Stimulated activated CD4-positive, alpha-beta T cell treated with anti-CD3 and anti-CD28 coated beads, Interleukin-12 subunit alpha, Interleukin-12 subunit beta, amount 100 ng/mL, for 24 hours (primary cell): ENCODE measurements at regions not wholly inside any gene's neighbourhood (a gene's known extent, or its start where the extent isn't known, plus 50 kb on each side); places are given as distances from the start of the nearest gene placed in this dataset.

Source experiments
- DNase-seq, 2 experiments: peaks; one replicate each; pipeline ENCODE4 v3.0.0-alpha.2; 2020; ENCODE audit warnings: low read depth in 2 of 2

DNA sequence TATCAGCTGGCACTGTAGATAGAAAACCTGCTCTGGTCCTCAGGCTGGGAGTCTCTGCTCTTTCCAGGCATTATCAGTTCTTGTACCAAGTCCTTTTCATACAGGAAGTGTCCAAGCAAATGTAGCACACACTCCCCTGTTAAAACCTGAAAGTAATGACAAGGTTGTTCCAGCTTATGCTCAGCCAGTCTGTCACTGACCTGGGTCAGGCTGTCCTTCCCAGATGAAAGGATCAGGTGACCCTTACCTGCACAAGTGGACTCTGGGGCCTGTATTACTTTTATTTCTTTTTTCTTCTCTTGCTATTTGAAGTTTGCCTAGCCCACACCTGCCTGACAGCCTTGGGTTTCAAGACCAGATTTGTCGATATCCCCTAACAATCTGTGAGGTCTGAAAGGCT is 156.3 kb upstream of the SESN3 start:
- DNase-seq, result no peak

DNA sequence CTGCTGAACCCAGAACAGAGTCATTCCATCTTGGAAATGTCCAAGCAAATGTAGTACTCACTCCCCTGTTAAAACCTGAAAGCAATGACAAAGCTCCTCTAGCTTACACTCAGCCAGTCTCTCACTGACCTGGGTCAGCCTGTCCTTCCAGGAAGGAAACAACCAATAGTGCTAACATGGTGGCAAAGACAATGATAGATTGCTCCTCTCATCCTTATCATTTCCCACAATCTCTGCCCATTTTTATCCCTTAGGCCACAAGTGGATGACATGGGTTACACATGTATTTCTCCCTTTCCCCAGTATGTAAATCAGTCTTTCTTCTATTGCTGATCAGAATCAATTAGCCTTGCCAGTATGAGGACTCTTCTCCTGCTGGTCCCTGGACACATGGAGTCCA is 154.6 kb upstream of the SESN3 start:
- DNase-seq, result no peak

GRCh38 chr11:95379479-95379878 is 148.5 kb upstream of the SESN3 start:
- no peak for DNase-seq

DNA sequence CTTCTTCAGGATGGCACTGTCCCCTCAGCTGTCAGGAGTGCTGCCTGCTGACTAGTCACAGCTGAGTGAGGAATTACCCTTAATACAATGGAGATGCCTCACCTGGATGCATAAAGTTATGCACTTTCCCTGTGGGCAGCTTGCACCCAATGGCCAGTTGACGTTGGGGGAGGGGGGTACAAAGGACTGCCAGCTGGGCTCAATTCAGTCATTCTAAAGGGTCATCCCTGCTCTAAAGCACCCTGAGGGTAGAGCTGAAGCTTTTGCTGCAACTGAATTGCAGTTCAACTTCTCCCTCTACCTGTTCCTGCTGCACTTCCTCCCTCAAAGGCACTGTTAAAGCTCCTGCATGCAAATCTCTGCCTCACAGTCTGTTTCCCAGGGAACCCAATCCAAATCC is 147.8 kb upstream of the SESN3 start:
- DNase-seq, result no peak

DNA sequence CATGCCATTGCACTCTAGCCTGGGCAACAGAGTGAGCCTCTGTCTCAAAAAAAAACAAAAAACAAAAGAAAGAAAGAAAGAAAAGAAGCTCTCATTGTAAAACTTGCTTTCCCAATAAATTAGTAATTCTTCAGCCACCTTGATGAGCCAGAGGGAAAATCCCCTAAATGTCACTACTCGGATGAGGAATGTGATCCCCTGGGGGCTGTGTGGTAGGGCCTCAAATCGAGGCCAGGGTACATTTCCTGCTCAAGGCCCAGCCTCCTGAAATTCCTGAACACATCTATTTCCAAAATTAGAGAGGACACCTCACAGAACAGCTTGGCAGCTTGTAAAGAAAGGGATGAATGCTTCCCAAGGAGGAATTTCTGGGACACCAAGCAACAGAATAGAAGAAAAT is 147.1 kb upstream of the SESN3 start:
- no peak for DNase-seq

DNA sequence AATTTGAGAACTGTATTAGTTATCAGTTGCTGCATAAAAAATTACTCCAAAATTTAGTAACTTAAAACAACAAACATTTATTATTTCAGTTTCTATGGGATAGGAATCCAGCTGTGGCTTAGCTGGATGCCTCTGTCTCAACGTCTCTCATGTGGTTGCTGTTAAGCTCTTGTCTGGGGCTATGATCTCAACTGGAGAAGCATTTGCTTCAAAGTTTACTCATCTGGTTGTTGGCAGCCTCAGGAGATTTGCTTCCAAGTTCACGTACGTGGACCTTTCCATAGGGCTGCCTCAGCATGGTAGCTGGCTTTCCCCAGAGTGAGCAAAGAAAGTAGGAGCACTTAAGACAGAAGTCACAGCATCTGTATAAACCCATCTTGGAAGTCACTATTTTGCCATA is 144.9 kb upstream of the SESN3 start:
- no peak for DNase-seq

DNA sequence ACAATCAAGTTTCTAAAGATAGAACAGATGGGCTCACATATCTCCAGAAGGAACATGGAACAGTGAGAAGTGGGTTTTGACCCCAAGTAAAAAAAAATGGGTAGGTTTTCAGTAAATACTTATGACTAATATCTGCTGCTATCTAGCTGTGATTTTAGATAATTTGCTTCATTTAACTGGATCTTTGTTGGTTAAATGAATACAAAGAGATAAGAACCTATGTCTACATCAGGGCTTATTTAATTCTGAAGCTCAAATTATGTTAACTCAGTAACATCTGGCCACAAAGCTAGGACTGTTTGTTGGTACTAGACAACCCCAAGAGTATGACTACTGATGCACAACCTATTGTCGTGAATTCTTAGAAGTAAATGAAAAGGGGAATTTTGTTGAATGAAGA is 144.4 kb upstream of the SESN3 start:
- no peak for DNase-seq

- DNase-seq, result no peak
Observed at GRCh38 chr11:95374105-95374504, 143.1 kb upstream of the SESN3 start.

DNA sequence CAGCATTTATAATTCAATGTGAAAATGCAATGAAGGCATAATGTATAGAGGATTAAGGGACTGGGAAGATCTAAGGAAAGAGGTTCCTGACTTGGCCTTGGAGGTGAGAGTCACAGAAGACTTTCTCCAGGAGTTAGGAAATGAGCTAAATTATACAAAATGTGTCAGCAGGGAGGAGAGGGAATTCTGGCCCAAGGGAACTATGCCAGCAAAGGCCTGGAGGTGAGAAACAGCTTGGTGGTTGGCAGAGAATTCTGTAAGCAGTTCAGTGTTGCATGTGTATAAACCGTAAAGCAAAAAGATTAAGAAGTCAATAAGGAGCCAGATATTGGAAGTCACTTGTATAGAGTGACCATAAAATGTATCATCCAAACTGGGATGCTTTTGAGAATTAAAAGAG is 142.2 kb upstream of the SESN3 start:
- DNase-seq, result no peak

- no peak for DNase-seq
Observed at GRCh38 chr11:95372097-95372656, 141.2 kb upstream of the SESN3 start.

GRCh38 chr11:95371153-95371552 is 140.2 kb upstream of the SESN3 start:
- no peak for DNase-seq

DNA sequence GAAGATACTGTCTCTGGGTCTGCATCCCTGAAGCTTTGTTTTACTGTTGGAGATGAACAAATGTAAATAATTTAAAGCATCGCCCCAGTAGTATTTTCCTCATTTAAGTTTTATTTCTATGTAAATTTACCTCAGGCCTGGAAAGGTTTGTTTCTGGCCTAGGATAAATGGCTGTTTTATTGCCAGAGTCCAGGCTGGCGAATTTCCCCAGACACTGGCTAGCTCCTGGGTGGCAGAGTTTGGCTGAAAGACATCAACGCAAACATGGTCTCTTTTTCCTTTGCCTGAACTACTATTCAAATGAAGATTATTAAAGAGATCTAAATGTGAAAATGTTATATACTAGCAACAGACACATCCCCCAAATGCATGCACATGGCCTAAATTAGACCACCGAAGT is 136.7 kb upstream of the SESN3 start:
- no peak for DNase-seq

DNA sequence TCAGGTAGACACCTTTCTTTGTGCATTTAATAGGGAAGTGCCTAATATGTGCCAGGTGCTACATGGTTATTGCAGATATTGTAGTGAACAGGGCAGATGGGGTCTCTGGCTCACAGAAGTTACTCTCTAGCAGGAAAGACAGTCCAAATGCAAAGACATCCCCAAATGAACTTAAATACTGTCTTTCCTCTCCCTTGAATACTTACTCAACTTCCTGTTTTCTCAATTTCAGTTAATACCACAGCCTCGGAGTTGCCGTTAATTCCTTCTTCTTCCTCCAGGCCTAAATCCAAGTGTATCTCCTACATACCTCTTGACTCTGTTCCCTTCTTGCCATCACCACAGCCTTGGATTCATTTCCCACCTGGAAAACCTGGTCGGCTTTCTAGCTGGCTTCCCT is 134.3 kb upstream of the SESN3 start:
- DNase-seq, result no peak

GRCh38 chr11:95364324-95365295 is 133.6 kb upstream of the SESN3 start:
- DNase-seq, result no peak

- DNase-seq, result no peak
Observed at GRCh38 chr11:95363708-95364107, 132.7 kb upstream of the SESN3 start.

- no peak for DNase-seq
Observed at GRCh38 chr11:95363164-95363563, 132.2 kb upstream of the SESN3 start.

- DNase-seq, result no peak
Observed at GRCh38 chr11:95361180-95361579, 130.2 kb upstream of the SESN3 start.

GRCh38 chr11:95360377-95361075 is 129.5 kb upstream of the SESN3 start:
- no peak for DNase-seq

GRCh38 chr11:95359756-95360155 is 128.8 kb upstream of the SESN3 start:
- no peak for DNase-seq

DNA sequence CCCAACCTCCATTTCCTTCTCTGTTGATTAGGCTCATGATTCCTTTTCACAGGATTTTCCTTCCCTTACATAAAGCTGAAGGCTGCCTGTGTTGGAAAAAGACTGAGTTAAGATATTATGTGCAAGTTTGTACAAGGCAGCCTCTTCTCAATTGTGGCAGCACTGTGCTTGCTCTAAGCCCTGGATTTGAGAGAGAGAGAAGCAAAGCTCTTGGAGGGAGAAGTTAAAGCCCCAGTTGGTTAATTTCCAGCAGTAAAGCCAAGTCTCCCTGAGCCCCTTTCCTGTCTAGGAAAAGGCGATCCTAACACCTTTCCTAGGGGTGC is 128.3 kb upstream of the SESN3 start:
- DNase-seq, result no peak

GRCh38 chr11:95358511-95359340 is 127.7 kb upstream of the SESN3 start:
- DNase-seq, result no peak

- DNase-seq, result no peak
Observed at GRCh38 chr11:95354304-95354703, 123.3 kb upstream of the SESN3 start.
